ENCODE measurements at regions not wholly inside any gene's neighbourhood (a gene's known extent, or its start where the extent isn't known, plus 50 kb on each side); places are given as distances from the start of the nearest gene placed in this dataset.

DNA sequence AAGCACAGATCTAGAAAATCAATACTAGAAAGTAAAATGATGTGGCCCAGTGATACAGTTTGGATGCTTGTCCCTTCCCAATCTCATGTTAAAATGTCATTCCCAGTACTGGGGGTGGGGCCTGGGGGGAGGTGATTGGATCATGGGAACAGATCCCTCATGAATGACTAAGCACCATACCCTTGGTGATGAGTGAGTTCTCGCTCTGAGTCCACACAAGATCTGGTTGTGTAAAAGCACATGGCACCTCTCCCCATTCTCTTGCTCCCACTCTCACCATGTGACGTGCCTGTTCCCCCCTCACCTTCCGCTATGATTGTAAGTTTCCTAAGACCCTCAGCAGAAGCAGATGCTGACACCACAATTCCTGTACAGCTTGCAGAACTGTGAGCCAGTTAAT, 234.2 kb upstream of the CDH6 start:
- TF ChIP-seq POLR2AphosphoS5 (IDR thresholded peaks at IDR 0.05) = no peak
- no peak for TF ChIP-seq POLR2A (IDR thresholded peaks at IDR 0.05)
- TF ChIP-seq, protein P1, sequence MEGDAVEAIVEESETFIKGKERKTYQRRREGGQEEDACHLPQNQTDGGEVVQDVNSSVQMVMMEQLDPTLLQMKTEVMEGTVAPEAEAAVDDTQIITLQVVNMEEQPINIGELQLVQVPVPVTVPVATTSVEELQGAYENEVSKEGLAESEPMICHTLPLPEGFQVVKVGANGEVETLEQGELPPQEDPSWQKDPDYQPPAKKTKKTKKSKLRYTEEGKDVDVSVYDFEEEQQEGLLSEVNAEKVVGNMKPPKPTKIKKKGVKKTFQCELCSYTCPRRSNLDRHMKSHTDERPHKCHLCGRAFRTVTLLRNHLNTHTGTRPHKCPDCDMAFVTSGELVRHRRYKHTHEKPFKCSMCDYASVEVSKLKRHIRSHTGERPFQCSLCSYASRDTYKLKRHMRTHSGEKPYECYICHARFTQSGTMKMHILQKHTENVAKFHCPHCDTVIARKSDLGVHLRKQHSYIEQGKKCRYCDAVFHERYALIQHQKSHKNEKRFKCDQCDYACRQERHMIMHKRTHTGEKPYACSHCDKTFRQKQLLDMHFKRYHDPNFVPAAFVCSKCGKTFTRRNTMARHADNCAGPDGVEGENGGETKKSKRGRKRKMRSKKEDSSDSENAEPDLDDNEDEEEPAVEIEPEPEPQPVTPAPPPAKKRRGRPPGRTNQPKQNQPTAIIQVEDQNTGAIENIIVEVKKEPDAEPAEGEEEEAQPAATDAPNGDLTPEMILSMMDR (IDR thresholded peaks at IDR 0.05) = no peak
